ENCODE measurements at regions not wholly inside any gene's neighbourhood (a gene's known extent, or its start where the extent isn't known, plus 50 kb on each side); places are given as distances from the start of the nearest gene placed in this dataset.

GRCh38 chr16:9412915-9413264, 321.4 kb downstream of the HAPSTR1 start:
- Histone ChIP-seq H3K4me1 (ENCODE audit: control insufficient read depth in 1 of 2, insufficient read depth in 2 of 2, low read length in 2 of 2) (no peaks in the 10 kb centered on the region), H3K36me3 (ENCODE audit: control insufficient read depth in 1 of 2, insufficient read depth in 2 of 2, low read length in 2 of 2) (no peaks in the 10 kb centered on the region), H2AFZ (ENCODE audit: insufficient read depth, low read length, poor library complexity) (no peak overlapping the region), H4K8ac (ENCODE audit: low read depth, low read length) (no peak overlapping the region), H3K9me3 (ENCODE audit: insufficient read depth, low read depth, low read length) (peaks cover 2% of the 10 kb centered on the region), H3K18ac (ENCODE audit: low read length) (no peak overlapping the region), H3K79me2 (ENCODE audit: control insufficient read depth, insufficient read depth, low read length, poor library complexity) (no peaks in the 10 kb centered on the region), H2BK12ac (ENCODE audit: low read length) (no peak overlapping the region), H3K9ac (ENCODE audit: low read length) (no peak overlapping the region), H3K79me1 (ENCODE audit: low read length) (no peaks in the 10 kb centered on the region), H3K4me3 (ENCODE audit: low read depth, low read length) (no peak overlapping the region), H2AK5ac (ENCODE audit: low read length) (no peak overlapping the region), H2BK5ac (ENCODE audit: low read depth, low read length, poor library complexity) (no peak overlapping the region), H3K27ac (ENCODE audit: low read depth, low read length) (no peak overlapping the region), H3K27me3 (ENCODE audit: insufficient read depth, low read length) (no peaks in the 10 kb centered on the region), H3K23ac (ENCODE audit: low read length) (no peak overlapping the region), H3K4me2 (ENCODE audit: low read length) (no peak overlapping the region), H2BK120ac (ENCODE audit: insufficient read depth, low read length, poor library complexity) (no peak overlapping the region), H4K91ac (ENCODE audit: low read depth, low read length) (no peak overlapping the region), H3K4ac (ENCODE audit: low read depth, low read length) (no peak overlapping the region), H4K12ac (ENCODE audit: low read depth, low read length) (no peak overlapping the region), H3K14ac (ENCODE audit: low read length) (no peak overlapping the region)
- no CpG with 5 or more reads among the region's 5 CpGs for WGBS (ENCODE audit: extremely low coverage, insufficient coverage, insufficient read length)
- DNase-seq, result no peak

- no peak overlapping the region for H3K14ac ChIP-seq (ENCODE audit: low read length)
- no peaks in the 10 kb centered on the region for H3K79me1 ChIP-seq (ENCODE audit: low read length)
- H3K4me3 ChIP-seq (ENCODE audit: low read depth, low read length), result no peak overlapping the region
- no peak overlapping the region for H2BK120ac ChIP-seq (ENCODE audit: insufficient read depth, low read length, poor library complexity)
- no peak overlapping the region for H3K23ac ChIP-seq (ENCODE audit: low read length)
- H2BK12ac ChIP-seq (ENCODE audit: low read length), result no peak overlapping the region
- H2AK5ac ChIP-seq (ENCODE audit: low read length), result no peak overlapping the region
- H3K27me3 ChIP-seq (ENCODE audit: insufficient read depth, low read length), result no peaks in the 10 kb centered on the region
- H3K9ac ChIP-seq (ENCODE audit: low read length), result no peak overlapping the region
- H4K8ac ChIP-seq (ENCODE audit: low read depth, low read length), result no peak overlapping the region
- H3K4ac ChIP-seq (ENCODE audit: low read depth, low read length), result no peak overlapping the region
- no peak overlapping the region for H4K12ac ChIP-seq (ENCODE audit: low read depth, low read length)
- H3K36me3 ChIP-seq (ENCODE audit: control insufficient read depth in 1 of 2, insufficient read depth in 2 of 2, low read length in 2 of 2), result no peaks in the 10 kb centered on the region
- H3K18ac ChIP-seq (ENCODE audit: low read length), result no peak overlapping the region
- H3K9me3 ChIP-seq (ENCODE audit: insufficient read depth, low read depth, low read length), result peaks cover 4% of the 10 kb centered on the region
- H4K91ac ChIP-seq (ENCODE audit: low read depth, low read length), result no peak overlapping the region
- no CpG with 5 or more reads among the region's 4 CpGs for WGBS (ENCODE audit: extremely low coverage, insufficient coverage, insufficient read length)
- no peak overlapping the region for H2AFZ ChIP-seq (ENCODE audit: insufficient read depth, low read length, poor library complexity)
- no peak for DNase-seq
- H2BK5ac ChIP-seq (ENCODE audit: low read depth, low read length, poor library complexity), result no peak overlapping the region
- no peaks in the 10 kb centered on the region for H3K4me1 ChIP-seq (ENCODE audit: control insufficient read depth in 1 of 2, insufficient read depth in 2 of 2, low read length in 2 of 2)
- H3K79me2 ChIP-seq (ENCODE audit: control insufficient read depth, insufficient read depth, low read length, poor library complexity), result no peaks in the 10 kb centered on the region
- no peak overlapping the region for H3K4me2 ChIP-seq (ENCODE audit: low read length)
- H3K27ac ChIP-seq (ENCODE audit: low read depth, low read length), result no peak overlapping the region
Observed at GRCh38 chr16:9415545-9415944, 324.1 kb downstream of the HAPSTR1 start.

- H3K18ac ChIP-seq (ENCODE audit: low read length), result no peak overlapping the region
- H3K27ac ChIP-seq (ENCODE audit: low read depth, low read length), result no peak overlapping the region
- H3K79me1 ChIP-seq (ENCODE audit: low read length), result no peaks in the 10 kb centered on the region
- no peaks in the 10 kb centered on the region for H3K4me1 ChIP-seq (ENCODE audit: control insufficient read depth in 1 of 2, insufficient read depth in 2 of 2, low read length in 2 of 2)
- H4K8ac ChIP-seq (ENCODE audit: low read depth, low read length), result no peak overlapping the region
- no peaks in the 10 kb centered on the region for H3K36me3 ChIP-seq (ENCODE audit: control insufficient read depth in 1 of 2, insufficient read depth in 2 of 2, low read length in 2 of 2)
- no peak overlapping the region for H2AFZ ChIP-seq (ENCODE audit: insufficient read depth, low read length, poor library complexity)
- H3K4me2 ChIP-seq (ENCODE audit: low read length), result no peak overlapping the region
- H2BK5ac ChIP-seq (ENCODE audit: low read depth, low read length, poor library complexity), result no peak overlapping the region
- H3K4ac ChIP-seq (ENCODE audit: low read depth, low read length), result no peak overlapping the region
- no peak overlapping the region for H2BK12ac ChIP-seq (ENCODE audit: low read length)
- no peaks in the 10 kb centered on the region for H3K79me2 ChIP-seq (ENCODE audit: control insufficient read depth, insufficient read depth, low read length, poor library complexity)
- H3K9ac ChIP-seq (ENCODE audit: low read length), result no peak overlapping the region
- no peak overlapping the region for H2AK5ac ChIP-seq (ENCODE audit: low read length)
- H4K12ac ChIP-seq (ENCODE audit: low read depth, low read length), result no peak overlapping the region
- H3K9me3 ChIP-seq (ENCODE audit: insufficient read depth, low read depth, low read length), result peaks cover 4% of the 10 kb centered on the region
- DNase-seq, result no peak
- H3K14ac ChIP-seq (ENCODE audit: low read length), result no peak overlapping the region
- no peak overlapping the region for H3K23ac ChIP-seq (ENCODE audit: low read length)
- H3K27me3 ChIP-seq (ENCODE audit: insufficient read depth, low read length), result no peaks in the 10 kb centered on the region
- H4K91ac ChIP-seq (ENCODE audit: low read depth, low read length), result no peak overlapping the region
- WGBS (ENCODE audit: extremely low coverage, insufficient coverage, insufficient read length), result no CpG with 5 or more reads among the region's 2 CpGs
- H3K4me3 ChIP-seq (ENCODE audit: low read depth, low read length), result no peak overlapping the region
- H2BK120ac ChIP-seq (ENCODE audit: insufficient read depth, low read length, poor library complexity), result no peak overlapping the region
Observed at GRCh38 chr16:9417898-9418297, 326.5 kb downstream of the HAPSTR1 start.

- Histone ChIP-seq H2AFZ (ENCODE audit: insufficient read depth, low read length, poor library complexity) (no peak overlapping the region), H3K4me2 (ENCODE audit: low read length) (no peak overlapping the region), H4K8ac (ENCODE audit: low read depth, low read length) (no peak overlapping the region), H3K4me3 (ENCODE audit: low read depth, low read length) (no peak overlapping the region), H3K23ac (ENCODE audit: low read length) (no peak overlapping the region), H3K79me2 (ENCODE audit: control insufficient read depth, insufficient read depth, low read length, poor library complexity) (no peaks in the 10 kb centered on the region), H2BK5ac (ENCODE audit: low read depth, low read length, poor library complexity) (no peak overlapping the region), H4K91ac (ENCODE audit: low read depth, low read length) (no peak overlapping the region), H3K27me3 (ENCODE audit: insufficient read depth, low read length) (no peaks in the 10 kb centered on the region), H3K36me3 (ENCODE audit: control insufficient read depth in 1 of 2, insufficient read depth in 2 of 2, low read length in 2 of 2) (no peaks in the 10 kb centered on the region), H3K9me3 (ENCODE audit: insufficient read depth, low read depth, low read length) (peaks cover 4% of the 10 kb centered on the region), H3K27ac (ENCODE audit: low read depth, low read length) (no peak overlapping the region), H2BK12ac (ENCODE audit: low read length) (no peak overlapping the region), H3K4me1 (ENCODE audit: control insufficient read depth in 1 of 2, insufficient read depth in 2 of 2, low read length in 2 of 2) (no peaks in the 10 kb centered on the region), H3K14ac (ENCODE audit: low read length) (no peak overlapping the region), H2BK120ac (ENCODE audit: insufficient read depth, low read length, poor library complexity) (no peak overlapping the region), H4K12ac (ENCODE audit: low read depth, low read length) (no peak overlapping the region), H2AK5ac (ENCODE audit: low read length) (no peak overlapping the region), H3K18ac (ENCODE audit: low read length) (no peak overlapping the region), H3K9ac (ENCODE audit: low read length) (no peak overlapping the region), H3K4ac (ENCODE audit: low read depth, low read length) (no peak overlapping the region), H3K79me1 (ENCODE audit: low read length) (no peaks in the 10 kb centered on the region)
- no CpG with 5 or more reads among the region's 3 CpGs for whole genome bisulfite sequencing (ENCODE audit: extremely low coverage, insufficient coverage, insufficient read length)
- no peak for DNase-seq
Observed at GRCh38 chr16:9419161-9419560, 327.7 kb downstream of the HAPSTR1 start.
